Neural crest cell (in vitro differentiated cells): ENCODE measurements at regions not wholly inside any gene's neighbourhood (a gene's known extent, or its start where the extent isn't known, plus 50 kb on each side); places are given as distances from the start of the nearest gene placed in this dataset.

ENCODE experiments used
- DNase-seq: peaks from one replicate; pipeline ENCODE4 v3.0.0; 2021; ENCODE audit warnings: low read depth, mixed read lengths, low spot score
- H3K27ac Mint-ChIP-seq: one replicate; pipeline ENCODE4 v1.8.0; 2021; ENCODE audit warnings: mild to moderate bottlenecking, mixed read lengths; ENCODE audit not compliant: unreplicated experiment
- H3K27me3 Mint-ChIP-seq: 2 replicates; pipeline ENCODE4 v1.8.0; 2021; ENCODE audit warnings: low read depth, mild to moderate bottlenecking, mixed read lengths
- H3K36me3 Mint-ChIP-seq: 2 replicates; pipeline ENCODE4 v1.8.0; 2021; ENCODE audit warnings: low read depth, mild to moderate bottlenecking, mixed read lengths
- H3K4me1 Mint-ChIP-seq: 2 replicates; pipeline ENCODE4 v1.8.0; 2021; ENCODE audit warnings: mixed read lengths
- H3K4me3 Mint-ChIP-seq: one replicate; pipeline ENCODE4 v1.8.0; 2021; ENCODE audit warnings: mild to moderate bottlenecking, mixed read lengths
- H3K9me3 Mint-ChIP-seq: 2 replicates; pipeline ENCODE4 v1.8.0; 2021; ENCODE audit warnings: mixed read lengths
- CTCF ChIP-seq: fragments of 200-600 bp; sonication (generic); conservative IDR thresholded peaks from 2 replicates; pipeline ENCODE4 v1.5.0; 2021; ENCODE audit warnings: antibody characterized with exemption, mild to moderate bottlenecking

GRCh38 chr9:91067306-91067860 lies 265.8 kb downstream of the SYK start:
- H3K4me3 Mint-ChIP-seq, result no peak overlapping the region
- no peaks in the 10 kb centered on the region for H3K36me3 Mint-ChIP-seq
- H3K27ac Mint-ChIP-seq, result no peak overlapping the region
- no peak for DNase-seq
- H3K27me3 Mint-ChIP-seq, result no peaks in the 10 kb centered on the region
- peaks cover 5% of the 10 kb centered on the region for H3K4me1 Mint-ChIP-seq
- no peak for TF ChIP-seq CTCF
- peaks cover 3% of the 10 kb centered on the region for H3K9me3 Mint-ChIP-seq

GRCh38 chr9:91071184-91071990 lies 269.8 kb downstream of the SYK start:
- Mint-ChIP-seq H3K27me3 (no peaks in the 10 kb centered on the region), H3K4me3 (no peak overlapping the region), H3K36me3 (no peaks in the 10 kb centered on the region), H3K27ac (no peak overlapping the region), H3K9me3 (peaks cover 2% of the 10 kb centered on the region), H3K4me1 (peaks cover 5% of the 10 kb centered on the region)
- TF ChIP-seq CTCF, result no peak
- DNase-seq, result no peak

- no peak overlapping the region for H3K4me3 Mint-ChIP-seq
- H3K27me3 Mint-ChIP-seq, result no peaks in the 10 kb centered on the region
- no peak overlapping the region for H3K27ac Mint-ChIP-seq
- peaks cover 5% of the 10 kb centered on the region for H3K4me1 Mint-ChIP-seq
- H3K9me3 Mint-ChIP-seq, result no peaks in the 10 kb centered on the region
- no peaks in the 10 kb centered on the region for H3K36me3 Mint-ChIP-seq
- TF ChIP-seq CTCF, result no peak
- no peak for DNase-seq
Measured at GRCh38 chr9:91073049-91073810, 271.6 kb downstream of the SYK start.

GRCh38 chr9:91073811-91074771 lies 272.5 kb downstream of the SYK start:
- Mint-ChIP-seq H3K27me3 (no peaks in the 10 kb centered on the region), H3K4me3 (no peak overlapping the region), H3K9me3 (no peaks in the 10 kb centered on the region), H3K27ac (no peak overlapping the region), H3K36me3 (no peaks in the 10 kb centered on the region), H3K4me1 (peaks cover 5% of the 10 kb centered on the region)
- no peak for TF ChIP-seq CTCF
- DNase-seq, result no peak

- no peaks in the 10 kb centered on the region for H3K9me3 Mint-ChIP-seq
- no peaks in the 10 kb centered on the region for H3K27me3 Mint-ChIP-seq
- no peak for TF ChIP-seq CTCF
- no peaks in the 10 kb centered on the region for H3K36me3 Mint-ChIP-seq
- no peak for DNase-seq
- peaks cover 5% of the 10 kb centered on the region for H3K4me1 Mint-ChIP-seq
- H3K27ac Mint-ChIP-seq, result peak overlapping the region; percentile 57
- no peak overlapping the region for H3K4me3 Mint-ChIP-seq
Measured at GRCh38 chr9:91074866-91075265, 273.2 kb downstream of the SYK start.
